Skeletal muscle cell (primary cell): ENCODE measurements at regions not wholly inside any gene's neighbourhood (a gene's known extent, or its start where the extent isn't known, plus 50 kb on each side); places are given as distances from the start of the nearest gene placed in this dataset.
"Not testable (repeated sequence)": the region's sequence is repeated elsewhere in the genome, so short reads cannot be mapped to it uniquely, and the experiment has no call there.

Experiments used
- DNase-seq: peaks from one replicate; pipeline ENCODE4 v3.0.0-alpha.2; 2010; ENCODE audit warnings: low read depth
- H3K4me3 ChIP-seq: 2 replicates; pipeline ENCODE4 v1.5.1; 2011; ENCODE audit warnings: low read depth, mild to moderate bottlenecking, control low read depth, low read length, moderate library complexity

GRCh38 chr7:69090936-69091335, 507.3 kb upstream of the AUTS2 start:
- no peak overlapping the region for H3K4me3 ChIP-seq
- DNase-seq, result no peak

DNA sequence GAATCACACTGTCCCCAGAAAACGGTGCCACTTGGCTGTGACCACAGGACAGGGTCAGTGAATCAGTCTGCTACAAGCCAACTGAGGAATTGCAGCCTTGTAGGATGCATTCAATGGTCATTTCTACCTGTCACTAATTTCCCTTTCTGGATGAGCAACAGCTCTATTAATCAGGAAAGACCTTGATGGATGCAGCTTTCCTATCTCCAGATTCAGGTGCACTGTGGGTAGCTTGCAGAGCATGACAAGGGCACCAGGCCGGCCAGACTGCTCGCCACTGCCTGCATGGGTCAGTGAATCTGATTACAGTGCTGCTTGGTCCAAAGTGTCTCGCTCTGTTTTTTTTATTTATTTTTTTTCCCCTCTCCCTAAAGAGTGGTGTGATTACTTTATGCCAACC, 506.8 kb upstream of the AUTS2 start:
- no peak overlapping the region for H3K4me3 ChIP-seq
- DNase-seq, result no peak

GRCh38 chr7:69095127-69095526, 503.1 kb upstream of the AUTS2 start:
- no peak for DNase-seq
- no peak overlapping the region for H3K4me3 ChIP-seq

DNA sequence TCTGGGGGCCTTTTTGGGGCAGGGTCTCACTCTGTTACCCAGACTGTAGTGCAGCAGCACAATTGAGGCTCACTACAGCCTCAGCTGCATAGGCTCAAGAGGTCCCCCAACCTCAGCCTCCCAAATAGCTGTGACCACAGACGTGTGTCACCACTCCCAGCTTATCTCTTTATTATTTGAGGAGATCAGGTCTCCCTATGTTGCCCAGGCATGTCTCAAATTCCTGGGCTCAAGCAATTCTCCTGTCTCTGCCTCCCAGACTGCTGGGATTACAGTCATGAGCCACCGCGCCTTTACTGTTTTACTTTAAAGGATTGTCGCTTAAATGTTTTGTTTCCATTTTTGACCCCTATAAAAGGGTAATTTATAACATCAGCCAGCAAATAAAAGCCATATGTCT, 502.6 kb upstream of the AUTS2 start:
- H3K4me3 ChIP-seq, result no peak overlapping the region
- DNase-seq, result no peak

DNA sequence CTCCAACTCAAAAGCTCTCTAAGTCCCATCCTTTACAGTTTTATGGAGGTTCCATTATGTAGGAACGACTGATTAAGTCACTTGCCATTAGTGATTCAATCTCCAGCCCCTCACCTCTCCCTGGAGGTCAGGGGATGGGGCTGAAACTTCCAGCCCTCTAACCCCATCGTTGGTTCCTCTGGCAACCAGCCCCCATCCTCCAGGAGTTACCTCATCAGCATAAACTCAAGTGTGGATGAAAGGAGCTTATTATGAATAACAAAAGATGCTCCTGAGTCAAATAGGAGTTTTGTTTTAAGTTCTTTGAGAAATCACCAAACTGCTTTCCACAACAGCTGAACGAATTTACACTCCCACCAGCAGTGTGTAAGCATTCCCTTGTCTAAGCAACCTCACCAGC, 494.3 kb upstream of the AUTS2 start:
- no peak overlapping the region for H3K4me3 ChIP-seq
- DNase-seq, result no peak

DNA sequence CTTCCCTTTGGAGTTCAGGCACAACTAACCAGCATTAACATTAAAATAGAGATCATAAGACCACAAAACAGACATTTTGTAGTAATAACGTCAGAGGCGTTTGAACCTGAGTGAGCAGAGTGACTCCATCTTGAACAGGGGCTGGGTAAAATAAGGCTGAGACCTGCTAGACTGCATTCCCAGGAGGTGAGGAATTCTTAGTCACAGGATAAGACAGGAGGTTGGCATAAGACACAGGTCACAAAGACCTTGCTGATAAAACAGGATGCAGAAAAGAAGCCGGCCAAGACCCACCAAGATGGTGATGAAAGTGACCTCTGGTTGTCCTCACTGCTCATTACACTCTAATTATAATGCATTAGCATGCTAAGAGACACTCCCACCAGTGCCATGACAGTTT, 493.2 kb upstream of the AUTS2 start:
- DNase-seq, result no peak
- no peak overlapping the region for H3K4me3 ChIP-seq

DNA sequence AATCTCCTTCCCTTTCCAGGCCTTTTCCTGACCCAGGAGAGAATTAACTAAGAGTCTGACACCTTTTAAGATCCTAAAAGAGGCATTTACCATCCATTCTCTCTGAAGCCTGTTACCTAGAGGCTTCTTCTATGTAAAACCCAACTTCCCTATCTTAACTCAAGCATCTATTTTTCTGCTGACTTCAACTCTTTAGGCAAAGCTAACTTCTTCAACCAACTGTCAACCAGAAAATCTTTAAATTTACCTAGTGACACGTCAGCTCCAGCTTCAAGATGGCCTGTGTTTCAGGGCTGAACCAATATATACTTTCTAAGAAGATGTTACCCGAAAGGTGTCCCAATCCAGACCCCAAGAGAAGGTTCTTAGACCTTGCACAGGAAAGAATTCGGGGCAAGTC, 492.3 kb upstream of the AUTS2 start:
- DNase-seq, result no peak
- no peak overlapping the region for H3K4me3 ChIP-seq

- not testable (repeated sequence) for DNase-seq
These were observed 491.8 kb upstream of the AUTS2 start for GRCh38 chr7:69106449-69106848.

DNA sequence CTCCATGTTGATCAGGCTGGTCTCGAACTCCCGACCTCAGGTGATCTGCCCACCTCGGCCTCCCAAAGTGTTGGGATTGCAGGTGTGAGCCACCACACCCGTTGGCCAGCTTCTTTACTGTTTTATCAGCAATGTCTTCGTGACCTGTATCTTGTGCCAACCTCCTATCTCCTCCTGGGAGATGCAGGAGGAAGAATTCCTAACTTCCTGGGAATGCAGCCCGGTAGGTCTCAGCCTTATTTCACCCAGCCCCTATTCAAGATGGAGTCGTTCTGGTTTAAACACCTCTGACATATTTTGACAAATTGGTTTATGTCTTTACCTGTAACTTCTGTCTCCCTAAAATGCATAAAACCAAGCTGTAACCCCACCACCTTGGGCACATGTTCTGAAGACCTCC, 491.3 kb upstream of the AUTS2 start:
- not testable (repeated sequence) for H3K4me3 ChIP-seq, DNase-seq

More at GRCh38 chr7:69106449-69106848, 491.8 kb upstream of the AUTS2 start:
- H3K4me3 ChIP-seq, result not testable (repeated sequence)

GRCh38 chr7:69108097-69108496, 490.2 kb upstream of the AUTS2 start:
- no peak overlapping the region for H3K4me3 ChIP-seq
- DNase-seq, result no peak

DNA sequence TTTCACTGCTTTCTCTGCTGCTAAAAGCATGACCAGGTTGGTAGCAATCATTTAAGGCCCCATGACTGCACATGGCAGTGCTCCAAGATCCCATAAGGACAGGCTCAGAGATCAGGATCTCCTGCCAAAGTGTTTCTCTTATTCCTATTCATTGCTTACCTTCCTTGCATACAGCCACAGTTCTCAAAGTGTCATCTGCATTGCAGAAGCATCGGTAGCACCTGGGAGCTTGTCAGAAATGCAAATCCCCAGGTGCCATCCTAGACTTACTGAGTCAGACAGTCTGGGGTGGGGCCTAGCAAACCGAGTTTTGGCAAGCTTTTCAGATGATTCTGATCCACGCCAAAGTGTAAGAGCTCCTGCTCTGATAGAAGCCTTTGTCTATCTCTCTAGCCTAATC, 489.0 kb upstream of the AUTS2 start:
- no peak for DNase-seq
- no peak overlapping the region for H3K4me3 ChIP-seq

DNA sequence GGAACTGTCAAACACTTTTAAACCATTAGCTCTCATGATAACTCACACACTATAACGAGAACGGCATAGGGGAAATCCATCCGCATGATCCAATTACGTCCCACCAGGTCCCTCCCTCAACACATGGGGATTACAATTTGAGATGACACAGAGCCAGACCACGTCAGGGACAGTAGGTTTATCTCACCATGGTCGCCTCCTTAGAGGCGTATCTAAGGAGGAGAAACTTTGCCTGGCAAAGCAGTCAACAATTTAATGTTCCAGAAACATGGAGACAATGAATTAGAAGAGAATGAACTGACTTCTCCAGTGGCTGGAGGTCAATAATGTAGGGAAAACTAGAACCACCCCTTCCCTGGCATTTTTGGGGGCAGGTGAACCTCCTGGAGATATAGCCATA, 488.4 kb upstream of the AUTS2 start:
- no peak overlapping the region for H3K4me3 ChIP-seq
- DNase-seq, result no peak

DNA sequence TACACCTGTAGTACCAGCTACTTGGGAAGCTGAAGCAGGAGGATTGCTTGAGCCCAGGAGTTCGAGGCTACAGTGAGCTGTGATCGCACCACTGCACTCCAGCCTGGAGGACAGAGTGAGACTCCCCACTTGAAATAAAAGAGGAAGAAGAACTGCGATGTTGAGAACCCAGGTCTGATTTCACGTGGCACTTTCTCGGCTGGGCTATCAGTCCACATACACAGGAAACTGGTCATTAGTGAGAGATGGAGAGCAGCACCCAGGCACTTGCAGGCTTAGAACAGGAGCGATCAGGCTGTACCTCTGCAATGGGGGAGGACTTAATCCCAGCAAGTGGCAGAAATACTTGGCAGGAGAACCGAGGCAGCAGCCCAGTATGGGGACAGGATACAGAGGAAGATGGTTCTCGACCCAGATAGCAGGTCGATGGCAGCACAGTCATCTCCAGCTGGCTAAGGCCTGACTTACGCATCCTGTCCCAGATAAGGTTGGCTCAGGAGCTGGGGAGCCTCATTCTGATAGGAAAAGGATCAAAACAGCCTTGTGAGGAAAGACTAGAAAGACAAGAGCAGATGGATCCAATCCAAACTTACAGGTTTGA, 487.7 kb upstream of the AUTS2 start:
- DNase-seq, result no peak
- no peak overlapping the region for H3K4me3 ChIP-seq

- DNase-seq, result no peak
- no peak overlapping the region for H3K4me3 ChIP-seq
These were observed 483.9 kb upstream of the AUTS2 start for GRCh38 chr7:69114374-69114773.

DNA sequence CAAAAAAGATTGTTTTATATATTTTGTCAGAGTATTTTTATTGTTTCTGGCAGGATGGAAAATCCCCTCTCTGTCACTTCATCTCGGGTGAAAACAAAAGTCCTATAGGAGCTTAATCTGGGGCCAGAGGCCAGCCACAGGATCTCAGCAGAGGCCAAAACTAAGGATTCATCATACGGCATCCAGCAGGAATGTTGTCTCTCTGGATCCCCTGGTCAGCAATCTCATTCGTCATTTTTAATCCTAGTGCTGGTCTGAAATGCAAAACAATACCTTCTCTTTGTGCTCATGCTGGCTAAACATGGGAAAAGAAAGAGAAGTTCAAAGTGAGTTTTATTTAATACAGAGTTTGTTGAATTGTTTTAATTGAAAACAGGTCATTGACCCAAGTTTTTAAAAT, 482.5 kb upstream of the AUTS2 start:
- no peak overlapping the region for H3K4me3 ChIP-seq
- no peak for DNase-seq

- not testable (repeated sequence) for DNase-seq, H3K4me3 ChIP-seq
These were observed 482.1 kb upstream of the AUTS2 start for GRCh38 chr7:69116196-69116595.

DNA sequence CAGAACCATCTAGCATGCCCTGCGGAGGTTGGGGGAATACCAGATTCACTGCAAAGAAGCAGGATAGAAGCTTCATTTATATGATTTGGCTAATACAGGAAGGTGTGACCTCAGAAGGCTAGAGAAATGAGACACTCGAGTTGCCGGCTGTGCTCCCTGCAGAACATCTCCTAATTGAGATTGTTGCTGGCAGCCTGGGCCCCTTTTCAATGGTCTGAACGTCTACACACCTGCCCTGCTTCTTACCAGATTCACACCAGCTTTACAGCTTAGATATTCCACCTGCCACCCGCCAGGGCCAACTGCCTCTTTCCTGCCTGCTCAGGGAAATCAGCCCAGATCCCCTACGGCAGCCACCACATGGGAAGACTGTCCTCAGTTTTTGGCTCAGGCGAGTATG, 475.3 kb upstream of the AUTS2 start:
- H3K4me3 ChIP-seq, result no peak overlapping the region
- DNase-seq, result no peak

- no peak for DNase-seq
- H3K4me3 ChIP-seq, result no peak overlapping the region
These were observed 471.3 kb upstream of the AUTS2 start for GRCh38 chr7:69126896-69127479.

DNA sequence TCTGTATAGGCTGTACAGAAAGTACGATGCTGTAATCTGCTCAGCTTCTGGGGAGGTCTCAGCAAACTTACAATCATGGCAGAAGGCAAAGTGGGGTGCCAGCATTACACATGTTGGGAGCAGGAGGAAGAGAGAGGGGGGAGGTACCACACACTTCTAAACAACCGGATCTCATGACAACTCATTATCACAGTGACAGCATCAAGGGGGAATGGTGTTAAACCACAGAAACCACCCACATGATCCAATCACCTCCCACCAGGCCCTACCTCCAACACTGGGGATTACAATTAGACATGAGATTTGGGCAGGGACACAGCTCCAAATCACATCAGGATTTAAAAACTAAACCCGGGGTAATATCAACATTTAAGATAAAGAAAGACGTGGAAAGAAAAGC, 468.8 kb upstream of the AUTS2 start:
- no peak for DNase-seq
- no peak overlapping the region for H3K4me3 ChIP-seq

GRCh38 chr7:69129951-69130350, 468.3 kb upstream of the AUTS2 start:
- H3K4me3 ChIP-seq, result no peak overlapping the region
- DNase-seq, result no peak

DNA sequence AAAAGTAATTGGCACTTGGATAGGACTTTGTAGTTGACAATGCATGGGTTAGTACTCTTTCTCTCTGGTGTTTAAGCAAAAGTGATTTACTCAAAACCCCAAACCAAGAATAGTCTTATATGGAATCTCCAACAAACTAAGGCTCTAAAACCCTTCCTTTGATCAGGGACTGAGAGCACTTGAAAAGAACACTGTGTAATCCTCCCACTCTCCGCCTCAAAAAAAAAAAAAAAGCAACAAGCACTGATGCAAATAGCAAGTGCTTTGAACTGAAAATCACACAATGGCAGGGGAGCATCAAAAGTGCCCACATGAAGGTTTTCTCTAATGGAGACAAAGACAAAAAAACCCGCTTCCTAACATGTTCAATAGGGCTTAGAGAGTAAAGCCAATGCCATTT, 467.9 kb upstream of the AUTS2 start:
- H3K4me3 ChIP-seq, result no peak overlapping the region
- DNase-seq, result no peak

DNA sequence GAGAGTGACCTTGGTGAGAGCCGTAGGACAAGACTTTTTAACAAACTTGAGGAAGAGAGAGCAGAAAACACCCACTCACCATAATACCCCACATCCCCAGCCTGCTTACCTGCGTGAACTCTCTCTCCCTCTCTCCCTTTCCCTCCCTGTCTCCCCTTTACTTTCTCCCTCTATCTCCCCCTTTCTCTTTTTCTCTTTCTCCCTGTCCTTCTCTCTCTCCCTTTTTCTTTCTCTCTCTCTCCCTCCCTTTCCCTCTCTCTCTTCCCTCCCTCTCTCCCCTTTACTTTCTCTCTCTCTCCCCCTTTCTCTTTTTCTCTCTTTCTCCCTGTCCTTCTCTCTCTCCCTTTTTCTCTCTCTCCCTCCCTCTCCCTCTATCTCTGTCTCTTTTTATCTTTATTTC, 464.0 kb upstream of the AUTS2 start:
- H3K4me3 ChIP-seq, result no peak overlapping the region

More for the DNA sequence above, 464.0 kb upstream of the AUTS2 start:
- no peak for DNase-seq
